GM12891 (cell line): ENCODE measurements at regions not wholly inside any gene's neighbourhood (a gene's known extent, or its start where the extent isn't known, plus 50 kb on each side); places are given as distances from the start of the nearest gene placed in this dataset.

ENCODE experiments used
- PAX5 ChIP-seq: IDR thresholded peaks from 2 replicates; pipeline ENCODE4 v1.6.1; 2011; ENCODE audit warnings: low read length, moderate library complexity, mild to moderate bottlenecking; ENCODE audit not compliant: insufficient read depth, severe bottlenecking
- POLR2A ChIP-seq: IDR thresholded peaks from 2 replicates; pipeline ENCODE4 v1.6.1; 2011; ENCODE audit warnings: low read depth, low read length, control low read depth
- POLR2AphosphoS5 ChIP-seq: IDR thresholded peaks from 2 replicates; pipeline ENCODE4 v1.6.1; 2011; ENCODE audit warnings: low read depth, low read length, control low read depth
- POU2F2 ChIP-seq: IDR thresholded peaks from 2 replicates; pipeline ENCODE4 v1.6.1; 2011; ENCODE audit warnings: low read depth, mild to moderate bottlenecking, control low read depth, low read length, moderate library complexity
- SPI1 ChIP-seq: IDR thresholded peaks from 2 replicates; pipeline ENCODE4 v1.6.1; 2011; ENCODE audit warnings: low read depth, low read length, control low read depth
- TAF1 ChIP-seq: IDR thresholded peaks from 2 replicates; pipeline ENCODE4 v1.6.1; 2011; ENCODE audit warnings: low read depth, low read length, control low read depth

- TF ChIP-seq POLR2AphosphoS5 (no peak), POLR2A (no peak), TAF1 (no peak), POU2F2 (no peak), SPI1 (no peak), PAX5 (no peak)
Measured at GRCh38 chr5:99023330-99023729, 94.5 kb upstream of the CHD1 start.
